Tibial artery (tissue), 4 donors: ENCODE measurements at regions not wholly inside any gene's neighbourhood (a gene's known extent, or its start where the extent isn't known, plus 50 kb on each side); places are given as distances from the start of the nearest gene placed in this dataset.

Experiments used
- DNase-seq, 2 donors: peaks; one replicate each; pipeline ENCODE4 v3.0.0-alpha.2; 2019
- H3K27ac ChIP-seq, 2 donors: fragments of 200-600 bp; sonication (generic) in 1 of 2; 1 replicate in 1 of 2; 2 replicates in 1 of 2; pipeline ENCODE4 v1.5.1; 2018 to 2019; ENCODE audit warnings: mild to moderate bottlenecking in 1 of 2
- H3K27me3 ChIP-seq, 2 donors: fragments of 200-600 bp; sonication (generic) in 1 of 2; one replicate each; pipeline versions ENCODE4 v1.5.1 to v1.6.0; 2016 to 2019
- H3K36me3 ChIP-seq, 3 donors: fragments of 200-600 bp; sonication (generic) in 2 of 3; one replicate each; pipeline ENCODE4 v1.5.1; 2016 to 2019; ENCODE audit warnings: mild to moderate bottlenecking in 2 of 3
- H3K4me1 ChIP-seq, 4 donors: fragments of 200-600 bp; sonication (generic) in 2 of 4; 1 replicate in 3 of 4; 2 replicates in 1 of 4; pipeline ENCODE4 v1.5.1; 2016 to 2019
- H3K4me3 ChIP-seq, 2 donors: fragments of 200-600 bp; sonication (generic) in 1 of 2; 1 replicate in 1 of 2; 2 replicates in 1 of 2; pipeline ENCODE4 v1.5.1; 2018 to 2019; ENCODE audit warnings: mild to moderate bottlenecking in 2 of 2
- H3K9me3 ChIP-seq, 3 donors: fragments of 200-600 bp; sonication (generic) in 1 of 3; one replicate each; pipeline ENCODE4 v1.5.1; 2016 to 2019
- CTCF ChIP-seq, 2 experiments: fragments of 200-600 bp in 1 of 2; fragments of 450-650 bp in 1 of 2; IDR thresholded peaks; one replicate each; pipeline ENCODE4 v1.5.1; 2017 to 2019; ENCODE audit warnings: antibody characterized with exemption in 2 of 2, mild to moderate bottlenecking in 1 of 2, moderate library complexity in 1 of 2
- intact Hi-C: fragments of 100-400 bp; cut with DNase I; formaldehyde crosslinking; loops from one replicate; pipeline ENCODE4 v1.15.0; 2023; ENCODE audit warnings: low total_unique reads

GRCh38 chr2:83081826-83082690 lies 1377.0 kb downstream of the SUCLG1 start:
- Histone ChIP-seq H3K4me3 (no peak overlapping the region), H3K4me1 (no peaks in the 10 kb centered on the region), H3K36me3 (no peaks in the 10 kb centered on the region), H3K9me3 (no peaks in the 10 kb centered on the region), H3K27ac (no peak overlapping the region), H3K27me3 (no peaks in the 10 kb centered on the region)
- intact Hi-C loops, result no loop called here
- no peak for TF ChIP-seq CTCF (IDR thresholded peaks at IDR 0.05)
- DNase-seq, result no peak

GRCh38 chr2:83079007-83079406 lies 1380.1 kb downstream of the SUCLG1 start:
- DNase-seq, result no peak
- no peak for TF ChIP-seq CTCF (IDR thresholded peaks at IDR 0.05)
- H3K9me3 ChIP-seq, result no peaks in the 10 kb centered on the region
- H3K27me3 ChIP-seq, result no peaks in the 10 kb centered on the region
- H3K27ac ChIP-seq, result no peak overlapping the region
- no peaks in the 10 kb centered on the region for H3K36me3 ChIP-seq
- intact Hi-C loops, result no loop called here
- no peaks in the 10 kb centered on the region for H3K4me1 ChIP-seq
- no peak overlapping the region for H3K4me3 ChIP-seq

- Histone ChIP-seq H3K4me3 (no peak overlapping the region), H3K4me1 (no peaks in the 10 kb centered on the region), H3K27ac (no peak overlapping the region), H3K9me3 (no peaks in the 10 kb centered on the region), H3K36me3 (no peaks in the 10 kb centered on the region), H3K27me3 (no peaks in the 10 kb centered on the region)
- no peak for DNase-seq
- intact Hi-C loops, result no loop called here
- TF ChIP-seq CTCF (IDR thresholded peaks at IDR 0.05), result no peak
Observed at GRCh38 chr2:83072767-83073166, 1386.3 kb downstream of the SUCLG1 start.

- Histone ChIP-seq H3K27me3 (no peaks in the 10 kb centered on the region), H3K9me3 (no peaks in the 10 kb centered on the region), H3K27ac (no peak overlapping the region), H3K4me1 (no peaks in the 10 kb centered on the region), H3K36me3 (no peaks in the 10 kb centered on the region), H3K4me3 (no peak overlapping the region)
- DNase-seq, result no peak
- intact Hi-C loops, result no loop called here
- TF ChIP-seq CTCF (IDR thresholded peaks at IDR 0.05), result no peak
Observed at GRCh38 chr2:83071914-83072313, 1387.2 kb downstream of the SUCLG1 start.

GRCh38 chr2:83071352-83071751 lies 1387.7 kb downstream of the SUCLG1 start:
- H3K27ac ChIP-seq, result no peak overlapping the region
- DNase-seq, result no peak
- no peaks in the 10 kb centered on the region for H3K27me3 ChIP-seq
- H3K36me3 ChIP-seq, result no peaks in the 10 kb centered on the region
- no peak overlapping the region for H3K4me3 ChIP-seq
- no peaks in the 10 kb centered on the region for H3K4me1 ChIP-seq
- TF ChIP-seq CTCF (IDR thresholded peaks at IDR 0.05), result no peak
- no peaks in the 10 kb centered on the region for H3K9me3 ChIP-seq
- intact Hi-C loops, result no loop called here
